ENCODE measurements at regions not wholly inside any gene's neighbourhood (a gene's known extent, or its start where the extent isn't known, plus 50 kb on each side); places are given as distances from the start of the nearest gene placed in this dataset.

DNA sequence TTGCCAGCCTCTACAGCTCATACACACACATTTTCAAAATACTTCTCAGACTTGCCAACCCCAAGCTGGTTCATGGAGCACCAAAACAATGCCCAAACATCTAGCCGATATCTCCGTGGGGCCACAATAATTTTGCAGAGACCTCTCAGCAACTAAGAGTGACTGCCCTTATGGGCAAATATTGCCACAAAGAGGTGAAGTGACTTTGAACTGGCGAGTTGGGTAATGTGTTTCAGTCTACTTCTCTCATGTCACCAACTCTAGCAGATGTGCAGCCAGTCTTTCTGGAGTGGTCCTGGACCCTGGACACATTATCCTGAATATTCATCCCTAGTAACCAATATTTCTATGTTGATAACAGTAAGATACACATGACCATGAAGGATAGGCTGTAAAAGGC, 290.3 kb downstream of the EMP1 start (continued):
- TF ChIP-seq ZNF646 (CRISPR knock-in tag; IDR thresholded peaks at IDR 0.05), result no peak
- no peak for TF ChIP-seq ZNF205 (CRISPR knock-in tag; IDR thresholded peaks at IDR 0.05)
- TF ChIP-seq BHLHE40 (IDR thresholded peaks at IDR 0.05; ENCODE audit: low read length), result no peak
- no peak for TF ChIP-seq NFE2L1 (CRISPR knock-in tag; IDR thresholded peaks at IDR 0.05; ENCODE audit: borderline replicate concordance)
- no peak for TF ChIP-seq GPBP1L1 (CRISPR knock-in tag; IDR thresholded peaks at IDR 0.05)
- no peak for TF ChIP-seq ZFP36 (IDR thresholded peaks at IDR 0.05; ENCODE audit: borderline replicate concordance, low read depth, low read length, partially characterized antibody)

Data from HepG2 (cell line).